KOPT-K1 (cell line): ENCODE measurements at regions not wholly inside any gene's neighbourhood (a gene's known extent, or its start where the extent isn't known, plus 50 kb on each side); places are given as distances from the start of the nearest gene placed in this dataset.

Experiments
- H3K27ac ChIP-seq: fragments of 200-600 bp; sonication (generic); 2 replicates; pipeline ENCODE4 v1.5.1; 2016; ENCODE audit warnings: antibody characterized with exemption, mild to moderate bottlenecking, low read depth, low read length; ENCODE audit not compliant: poor library complexity, severe bottlenecking
- H3K36me3 ChIP-seq: fragments of 200-600 bp; sonication (generic); 2 replicates; pipeline ENCODE4 v1.5.1; 2017; ENCODE audit warnings: antibody characterized with exemption, mild to moderate bottlenecking, low read length, moderate library complexity; ENCODE audit not compliant: insufficient read depth
- H3K9me3 ChIP-seq: fragments of 200-600 bp; sonication (generic); 2 replicates; pipeline ENCODE4 v1.5.1; 2017; ENCODE audit warnings: antibody characterized with exemption, low read length, mild to moderate bottlenecking; ENCODE audit not compliant: insufficient read depth, poor library complexity, severe bottlenecking

DNA sequence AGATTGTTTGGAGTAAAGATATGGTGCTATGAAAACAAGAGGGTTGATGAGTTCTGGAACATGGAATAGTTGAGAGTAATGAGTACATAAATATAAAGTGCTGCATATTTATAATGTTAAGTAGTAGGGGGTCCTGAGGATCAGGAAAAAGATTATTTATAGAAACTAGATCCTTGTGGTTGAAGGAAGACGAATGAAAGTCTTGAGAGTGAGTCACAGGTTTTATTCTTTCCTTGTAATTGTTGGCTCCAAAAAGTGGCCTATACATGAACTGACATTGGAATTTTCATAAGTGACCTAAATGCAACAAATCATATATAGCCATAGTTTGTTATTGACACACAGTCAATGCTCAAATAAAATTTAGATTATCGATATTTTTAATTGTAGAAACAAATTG is 440.4 kb upstream of the PRICKLE1 start:
- no peaks in the 10 kb centered on the region for H3K9me3 ChIP-seq
- H3K27ac ChIP-seq = no peak overlapping the region
- no peaks in the 10 kb centered on the region for H3K36me3 ChIP-seq

DNA sequence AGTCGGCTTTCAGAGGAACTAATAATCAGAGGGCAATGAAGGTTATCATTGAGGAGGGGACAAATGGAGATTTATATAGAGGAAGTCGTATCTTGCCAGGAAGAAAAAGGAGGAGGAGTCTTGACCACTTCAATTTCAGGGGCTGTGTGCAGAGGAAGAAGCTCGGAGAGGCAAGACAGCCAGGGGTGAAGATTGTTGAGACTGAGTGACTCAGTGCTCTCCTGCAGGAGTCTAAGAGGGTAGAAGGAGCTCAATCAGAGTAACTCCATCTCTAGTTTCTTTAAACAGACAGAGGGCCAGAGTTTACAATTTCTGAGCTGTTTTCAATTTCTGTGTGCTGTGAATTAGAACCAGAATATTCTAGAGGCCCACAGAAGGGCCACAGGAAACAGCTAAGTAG is 439.3 kb upstream of the PRICKLE1 start:
- no peaks in the 10 kb centered on the region for H3K36me3 ChIP-seq
- no peaks in the 10 kb centered on the region for H3K9me3 ChIP-seq
- H3K27ac ChIP-seq = no peak overlapping the region

DNA sequence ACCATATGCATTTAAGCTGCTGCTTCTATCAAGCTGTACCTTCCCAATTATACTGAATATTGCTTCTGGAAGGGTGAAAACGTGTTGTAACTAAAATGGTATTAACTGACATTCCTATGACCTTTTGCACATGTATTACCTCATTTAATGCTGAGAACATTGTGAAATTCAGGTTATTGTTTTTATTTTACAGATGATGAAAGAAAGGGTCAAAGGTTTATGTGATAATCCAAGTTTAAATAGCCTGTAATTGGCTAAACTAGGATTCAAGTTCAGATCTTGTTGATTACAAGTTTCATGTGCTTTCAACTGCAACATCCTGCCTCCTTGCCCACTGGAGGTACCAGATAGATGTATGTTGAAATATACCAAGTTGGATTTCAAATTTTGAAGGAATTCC is 433.3 kb upstream of the PRICKLE1 start:
- Histone ChIP-seq H3K27ac (no peak overlapping the region), H3K9me3 (no peaks in the 10 kb centered on the region), H3K36me3 (no peaks in the 10 kb centered on the region)

DNA sequence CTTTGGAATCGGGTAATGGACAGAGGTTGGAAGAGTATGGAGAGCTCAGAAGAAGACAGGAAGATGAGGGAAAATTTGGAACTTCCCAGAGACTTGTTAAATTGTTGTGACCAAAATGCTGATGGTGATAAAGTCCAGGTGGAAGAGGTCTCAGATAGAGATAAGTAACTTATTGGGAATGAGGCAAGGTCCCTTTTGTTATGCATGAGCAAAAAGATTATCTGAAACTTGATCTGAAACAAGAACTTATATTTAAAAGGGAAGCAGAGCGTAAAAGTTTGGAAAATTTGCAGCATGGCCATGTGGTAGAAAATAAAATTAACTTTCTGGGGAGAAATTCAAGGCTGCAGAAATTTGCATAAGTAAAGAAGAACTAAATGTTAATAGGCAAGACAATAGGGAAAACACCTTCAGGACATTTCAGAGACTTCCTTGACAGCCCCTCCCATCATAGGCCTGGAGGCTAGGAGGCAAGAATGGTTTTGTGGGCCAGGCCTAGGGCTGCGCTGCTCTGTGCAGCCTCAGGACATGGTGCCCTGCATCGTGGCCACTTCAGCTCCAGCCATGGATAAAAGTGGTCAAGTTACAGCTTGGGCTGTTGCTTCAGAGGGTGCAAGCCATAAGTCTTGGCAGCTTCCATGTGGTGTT is 425.7 kb upstream of the PRICKLE1 start:
- Histone ChIP-seq H3K27ac (no peak overlapping the region), H3K36me3 (no peaks in the 10 kb centered on the region)

DNA sequence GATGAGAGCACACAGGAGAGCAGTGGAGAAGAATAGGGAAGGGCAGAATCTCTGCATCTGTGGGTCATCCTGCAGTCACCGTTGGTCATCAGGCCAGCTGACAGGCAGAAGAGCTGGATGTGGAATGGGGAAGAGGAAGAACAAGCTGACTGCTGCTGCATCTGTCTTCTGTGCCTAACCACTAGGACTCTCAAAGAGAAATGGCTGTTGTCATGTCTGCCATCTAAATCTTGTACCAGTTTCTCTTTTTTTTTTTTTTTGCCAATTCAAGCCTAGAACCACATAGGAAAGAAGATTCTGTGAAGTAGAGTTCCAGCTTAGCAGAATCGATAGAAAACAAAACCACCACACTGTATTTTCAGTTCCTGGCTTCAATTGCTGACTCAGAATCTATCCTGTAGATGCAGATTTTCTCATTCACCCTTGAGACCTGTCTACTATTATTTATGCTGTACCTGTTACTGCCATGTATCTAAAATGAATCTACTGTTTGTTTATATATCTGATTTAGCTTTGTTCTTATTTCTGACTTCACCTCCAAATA is 421.9 kb upstream of the PRICKLE1 start:
- Histone ChIP-seq H3K36me3 (no peaks in the 10 kb centered on the region), H3K9me3 (no peaks in the 10 kb centered on the region)

More for the DNA sequence above, 425.7 kb upstream of the PRICKLE1 start:
- H3K9me3 ChIP-seq = no peaks in the 10 kb centered on the region

DNA sequence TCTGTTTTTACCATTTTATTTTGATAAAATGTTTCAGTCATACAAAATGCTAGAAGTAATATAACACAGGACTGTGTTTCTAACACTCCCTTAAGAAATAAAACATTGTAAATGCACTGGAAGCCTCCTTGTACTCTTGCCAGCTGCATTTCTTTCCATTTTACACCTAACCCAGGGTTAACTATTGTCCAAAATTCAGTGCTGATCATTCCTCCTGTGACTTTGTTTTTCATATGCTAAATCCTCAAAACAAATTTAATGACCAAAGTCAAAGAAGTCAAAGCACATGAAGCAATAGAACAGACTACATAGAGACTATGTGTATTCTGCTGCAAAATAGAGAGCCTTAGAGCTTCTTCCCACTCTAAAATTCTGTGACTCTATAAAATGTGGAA is 420.3 kb upstream of the PRICKLE1 start:
- H3K36me3 ChIP-seq = no peaks in the 10 kb centered on the region
- no peak overlapping the region for H3K27ac ChIP-seq
- H3K9me3 ChIP-seq = no peaks in the 10 kb centered on the region

More for the DNA sequence above, 421.9 kb upstream of the PRICKLE1 start:
- no peak overlapping the region for H3K27ac ChIP-seq

DNA sequence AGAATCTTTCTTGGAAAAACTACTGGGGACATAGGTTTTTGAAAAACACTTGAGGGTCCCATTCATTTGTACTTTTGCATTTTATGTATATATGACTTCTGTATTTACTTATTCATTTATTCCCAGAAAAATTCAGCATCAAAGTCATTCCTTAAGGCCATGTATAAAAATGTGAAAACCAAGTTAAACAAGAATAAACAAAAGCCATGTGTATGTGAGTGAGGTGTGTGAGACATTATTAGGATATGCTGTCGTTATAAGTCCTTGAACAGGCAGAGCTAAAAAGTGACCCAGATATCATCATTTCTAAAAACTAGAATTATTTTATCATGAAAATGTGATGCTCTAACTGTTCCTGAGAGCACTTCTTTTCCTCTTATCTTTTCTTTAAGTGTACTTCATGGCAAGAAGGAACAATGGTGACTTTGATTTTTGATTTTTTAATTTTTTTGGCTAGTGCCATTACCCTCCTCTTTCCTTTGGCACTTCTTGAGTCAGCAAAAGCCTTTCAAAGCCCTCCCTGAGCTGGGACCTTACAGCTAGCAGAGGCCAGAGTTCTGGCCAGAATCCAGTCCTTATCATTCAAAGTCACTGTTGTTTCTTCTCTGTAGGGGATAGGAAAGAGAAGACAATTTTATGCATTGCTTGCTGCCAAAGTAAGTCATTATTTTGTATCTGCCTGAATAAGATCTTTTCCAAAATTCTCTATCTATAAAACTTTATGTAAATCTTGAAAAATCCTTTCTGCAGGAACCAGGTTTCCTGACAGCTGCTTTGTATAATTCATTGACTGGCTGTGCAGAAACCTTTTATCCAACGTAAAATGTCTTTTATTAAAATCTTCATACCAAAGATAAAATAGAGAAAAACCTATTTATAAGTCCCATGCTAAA is 419.7 kb upstream of the PRICKLE1 start:
- Histone ChIP-seq H3K9me3 (no peaks in the 10 kb centered on the region), H3K36me3 (no peaks in the 10 kb centered on the region), H3K27ac (no peak overlapping the region)

DNA sequence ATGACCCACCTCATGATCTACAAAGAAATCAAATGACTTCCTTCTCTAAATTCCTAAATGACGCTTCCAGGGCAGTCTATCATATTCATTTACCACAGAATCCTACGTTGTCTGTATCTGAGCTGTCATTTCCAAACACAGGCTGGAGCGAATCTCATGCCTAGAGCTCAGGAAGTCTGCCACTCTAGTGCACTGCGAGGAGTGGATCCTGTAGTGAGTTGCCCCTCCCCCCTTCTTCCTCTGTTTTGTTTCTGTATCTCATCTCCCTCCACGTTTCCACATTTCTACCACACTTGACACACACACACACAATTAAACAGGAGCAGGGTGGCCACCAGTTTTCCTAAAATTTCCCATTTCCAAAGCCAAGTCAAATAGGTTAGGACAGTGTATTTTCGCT is 415.4 kb upstream of the PRICKLE1 start:
- no peaks in the 10 kb centered on the region for H3K36me3 ChIP-seq
- H3K27ac ChIP-seq = no peak overlapping the region
- no peaks in the 10 kb centered on the region for H3K9me3 ChIP-seq

DNA sequence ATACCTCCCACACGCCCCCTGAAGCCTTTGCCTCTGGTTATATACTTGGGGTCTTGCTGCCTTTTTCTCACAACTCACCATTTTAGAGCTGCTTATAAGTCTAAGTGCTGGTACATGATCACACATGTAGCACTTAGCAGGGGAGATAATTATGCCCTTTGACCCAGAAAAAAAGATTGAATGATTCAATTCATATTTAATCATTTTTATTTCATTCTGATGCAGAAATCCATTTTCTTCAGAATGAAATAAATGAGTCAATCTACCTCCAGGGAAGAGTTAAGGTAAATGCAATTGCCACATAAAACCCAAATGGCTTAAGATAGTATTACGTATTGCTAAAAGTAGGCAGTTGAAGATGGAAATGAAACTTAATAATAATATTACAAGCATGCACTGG is 414.6 kb upstream of the PRICKLE1 start:
- Histone ChIP-seq H3K9me3 (no peaks in the 10 kb centered on the region), H3K27ac (no peak overlapping the region), H3K36me3 (no peaks in the 10 kb centered on the region)

DNA sequence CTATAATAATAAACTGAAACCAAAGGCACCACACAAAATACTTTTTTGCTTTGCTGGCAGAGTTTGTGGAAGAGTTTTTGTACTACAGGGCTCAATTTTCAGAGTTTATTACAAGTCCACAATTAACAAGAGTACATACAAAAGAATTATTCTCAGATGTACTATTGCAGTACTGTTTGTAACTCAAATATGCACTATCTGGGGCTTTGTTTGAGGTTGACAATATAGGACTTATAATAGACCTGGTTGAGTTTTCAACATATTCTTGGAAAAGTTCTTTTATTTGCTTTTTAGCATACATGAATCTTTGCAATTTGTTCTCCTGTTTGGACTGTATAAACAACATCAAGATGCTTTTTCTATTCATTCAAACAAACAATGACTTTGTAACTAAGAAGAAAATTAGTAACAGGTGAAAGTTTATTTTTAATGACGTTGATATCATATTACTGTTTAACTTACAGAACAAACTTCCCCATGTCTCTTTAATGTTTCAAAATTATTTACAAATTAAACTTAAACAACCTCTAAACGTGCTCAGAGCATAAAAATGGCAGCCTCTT is 407.4 kb upstream of the PRICKLE1 start:
- Histone ChIP-seq H3K36me3 (no peaks in the 10 kb centered on the region), H3K27ac (no peak overlapping the region), H3K9me3 (no peaks in the 10 kb centered on the region)

DNA sequence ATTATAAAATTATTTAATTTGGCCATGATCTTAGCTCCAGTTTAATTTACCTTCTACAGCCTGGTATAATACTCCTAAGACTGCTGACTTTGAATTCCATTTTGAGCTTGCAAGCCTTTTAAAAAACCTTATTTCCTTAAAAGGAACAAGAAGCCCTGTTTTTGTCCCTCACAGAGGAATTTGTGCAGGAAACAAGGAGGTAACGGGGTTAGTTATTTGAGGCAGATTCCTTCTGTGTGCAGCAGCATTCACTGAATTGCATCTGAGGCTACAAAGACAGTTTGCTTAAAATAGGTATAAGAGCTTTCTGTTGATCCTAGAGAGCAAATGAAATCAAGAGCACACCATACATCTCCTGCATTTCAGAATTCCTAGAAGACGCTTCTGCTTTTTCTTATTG is 403.3 kb upstream of the PRICKLE1 start:
- Histone ChIP-seq H3K36me3 (no peaks in the 10 kb centered on the region), H3K9me3 (no peaks in the 10 kb centered on the region), H3K27ac (no peak overlapping the region)

DNA sequence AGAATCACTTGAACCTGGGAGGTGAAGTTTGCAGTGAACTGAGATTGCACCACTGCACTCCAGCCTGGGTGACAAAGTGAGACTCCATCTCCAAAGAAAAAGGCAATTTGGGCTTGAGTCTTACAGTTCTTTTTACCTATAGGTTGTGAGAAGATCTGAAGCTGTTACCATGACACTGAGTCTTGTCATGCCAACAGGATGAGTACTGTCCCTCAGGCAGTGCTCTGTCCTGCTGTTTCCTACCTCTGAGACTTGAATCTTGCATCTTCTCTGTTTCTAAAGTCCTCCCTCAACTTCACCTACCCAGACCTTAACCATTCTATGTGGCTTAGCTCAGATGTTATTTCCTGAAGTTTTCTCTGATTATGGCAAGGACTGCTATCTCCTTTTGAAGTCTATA is 400.8 kb upstream of the PRICKLE1 start:
- Histone ChIP-seq H3K9me3 (no peaks in the 10 kb centered on the region), H3K36me3 (no peaks in the 10 kb centered on the region), H3K27ac (no peak overlapping the region)

DNA sequence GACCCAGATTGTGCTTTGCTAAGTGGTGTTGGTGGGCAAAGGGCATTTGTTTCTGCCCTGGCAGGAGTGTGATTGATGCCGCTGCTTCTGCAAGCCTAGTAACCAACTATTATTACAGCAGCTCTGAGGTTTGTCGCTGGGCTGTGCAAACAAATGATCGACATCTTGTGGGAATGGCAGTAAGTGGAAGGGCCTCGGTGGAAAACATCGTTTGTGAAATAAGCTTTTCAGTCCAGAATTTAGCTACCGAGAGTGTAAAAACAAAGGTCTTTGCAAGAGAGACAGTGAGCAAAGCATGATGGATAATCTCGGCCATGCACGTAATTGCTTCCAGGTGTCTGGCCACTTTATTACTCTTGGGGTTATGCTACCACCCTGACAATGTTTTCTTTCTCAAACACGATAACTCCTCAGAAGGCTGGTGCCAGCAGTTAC is 397.7 kb upstream of the PRICKLE1 start:
- Histone ChIP-seq H3K9me3 (no peaks in the 10 kb centered on the region), H3K36me3 (no peaks in the 10 kb centered on the region), H3K27ac (no peak overlapping the region)

DNA sequence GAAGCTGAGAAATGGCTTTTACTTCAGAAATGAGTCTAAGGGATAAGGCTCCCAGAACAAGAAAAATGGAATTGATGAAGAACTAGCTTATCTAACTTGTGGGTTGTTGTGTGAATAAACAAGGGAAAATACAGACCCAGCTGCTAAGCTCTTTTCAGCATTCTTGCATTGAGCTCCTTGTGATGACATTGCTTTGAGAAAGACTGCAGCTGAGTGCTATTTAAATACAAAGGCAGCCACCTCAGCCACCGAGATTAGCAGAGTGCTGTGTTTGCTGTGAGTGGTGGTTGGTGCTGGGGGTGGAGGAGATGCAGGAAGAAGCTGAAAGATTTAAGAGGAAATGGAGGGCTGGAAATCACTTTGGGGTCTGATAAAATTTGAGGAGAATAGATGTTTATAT is 396.0 kb upstream of the PRICKLE1 start:
- H3K36me3 ChIP-seq = no peaks in the 10 kb centered on the region
- no peaks in the 10 kb centered on the region for H3K9me3 ChIP-seq
- no peak overlapping the region for H3K27ac ChIP-seq

DNA sequence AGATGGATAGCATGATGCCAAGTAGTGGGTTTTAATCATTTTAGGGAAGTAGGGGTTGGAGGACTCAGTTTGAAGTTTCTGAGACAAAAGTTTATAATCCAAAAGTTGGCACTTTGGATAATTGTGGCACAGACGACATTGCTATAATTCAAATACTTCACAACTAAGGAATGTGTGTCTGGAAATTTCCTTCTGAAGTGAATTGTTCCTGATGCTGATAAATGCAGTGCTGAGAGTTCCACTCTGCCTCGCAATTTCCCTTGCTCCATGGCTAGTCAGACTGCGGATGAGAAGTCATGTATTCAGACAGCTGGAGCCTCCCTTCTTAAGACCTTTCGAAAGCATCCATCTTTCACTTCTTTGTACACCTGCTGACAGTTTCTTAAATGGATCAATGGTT is 393.3 kb upstream of the PRICKLE1 start:
- H3K36me3 ChIP-seq = no peaks in the 10 kb centered on the region
- no peaks in the 10 kb centered on the region for H3K9me3 ChIP-seq
- H3K27ac ChIP-seq = no peak overlapping the region
